ENCODE measurements at regions not wholly inside any gene's neighbourhood (a gene's known extent, or its start where the extent isn't known, plus 50 kb on each side); places are given as distances from the start of the nearest gene placed in this dataset.

GRCh38 chr21:31425138-31425537 is 81.1 kb upstream of the TIAM1 start:
- Histone ChIP-seq H3K79me2 (ENCODE audit: insufficient read depth, low read length) (no peaks in the 10 kb centered on the region), H3K4me1 (ENCODE audit: control insufficient read depth in 1 of 2, insufficient read depth in 2 of 2, low read length in 2 of 2) (no peaks in the 10 kb centered on the region), H3K27me3 (ENCODE audit: control insufficient read depth in 2 of 2, insufficient read depth in 2 of 2, low read length in 2 of 2) (no peaks in the 10 kb centered on the region), H2AFZ (ENCODE audit: insufficient read depth, low read depth, low read length, poor library complexity, severe bottlenecking) (no peak overlapping the region), H3K27ac (ENCODE audit: low read depth in 1 of 2, low read length in 2 of 2) (no peak overlapping the region), H4K20me1 (ENCODE audit: insufficient read depth, low read length) (no peaks in the 10 kb centered on the region), H3K9me3 (replicated peaks in 1 of 2; ENCODE audit: control insufficient read depth in 1 of 2, insufficient read depth in 1 of 2, low read length in 2 of 2) (peaks cover 0 to 4% of the 10 kb centered on the region in 2 donors), H3K4me3 (replicated peaks in 1 of 3; ENCODE audit: low read depth in 2 of 3, low read length in 3 of 3) (no peak overlapping the region), H3K36me3 (replicated peaks in 1 of 2; ENCODE audit: control insufficient read depth in 1 of 2, insufficient read depth in 2 of 2, low read length in 2 of 2) (no peaks in the 10 kb centered on the region), H3K9ac (ENCODE audit: insufficient read depth, low read length, poor library complexity, severe bottlenecking) (no peak overlapping the region), H3K4me2 (replicated peaks; ENCODE audit: extremely low read depth, low read length, poor library complexity, severe bottlenecking) (no peak overlapping the region)
- WGBS (ENCODE audit: insufficient coverage), result 100% methylated on average over 3 of the region's 5 CpGs
- Mint-ChIP-seq H3K27ac (no peak overlapping the region), H3K4me1 (peaks cover 5% of the 10 kb centered on the region), H3K9me3 (peaks cover 0 to 6% (median 0%) of the 10 kb centered on the region in 7 donors), H3K36me3 (no peaks in the 10 kb centered on the region), H3K4me3 (no peak overlapping the region), H3K27me3 (ENCODE audit: low read depth in 3 of 3) (peaks cover 0 to 6% (median 2%) of the 10 kb centered on the region in 3 donors)
- no peak for DNase-seq
- intact Hi-C loops (cut with micrococcal nuclease), result no loop called here
- TF ChIP-seq CTCF (IDR thresholded peaks at IDR 0.05), result no peak

- no peaks in the 10 kb centered on the region for H3K27me3 ChIP-seq (ENCODE audit: control insufficient read depth in 2 of 2, insufficient read depth in 2 of 2, low read length in 2 of 2)
Measured at GRCh38 chr21:31424058-31424457, 80.0 kb upstream of the TIAM1 start.

More at GRCh38 chr21:31424058-31424457, 80.0 kb upstream of the TIAM1 start:
- no peaks in the 10 kb centered on the region for H3K36me3 Mint-ChIP-seq
- intact Hi-C loops (cut with micrococcal nuclease), result no loop called here
- H3K4me3 Mint-ChIP-seq, result no peak overlapping the region
- Histone ChIP-seq H3K36me3 (replicated peaks in 1 of 2; ENCODE audit: control insufficient read depth in 1 of 2, insufficient read depth in 2 of 2, low read length in 2 of 2) (no peaks in the 10 kb centered on the region), H3K4me1 (ENCODE audit: control insufficient read depth in 1 of 2, insufficient read depth in 2 of 2, low read length in 2 of 2) (no peaks in the 10 kb centered on the region), H3K4me3 (replicated peaks in 1 of 3; ENCODE audit: low read depth in 2 of 3, low read length in 3 of 3) (no peak overlapping the region), H3K9me3 (replicated peaks in 1 of 2; ENCODE audit: control insufficient read depth in 1 of 2, insufficient read depth in 1 of 2, low read length in 2 of 2) (no peaks in the 10 kb centered on the region), H3K4me2 (replicated peaks; ENCODE audit: extremely low read depth, low read length, poor library complexity, severe bottlenecking) (no peak overlapping the region), H3K27ac (ENCODE audit: low read depth in 1 of 2, low read length in 2 of 2) (no peak overlapping the region), H3K79me2 (ENCODE audit: insufficient read depth, low read length) (no peaks in the 10 kb centered on the region), H2AFZ (ENCODE audit: insufficient read depth, low read depth, low read length, poor library complexity, severe bottlenecking) (peak overlapping the region; percentile 0), H3K9ac (ENCODE audit: insufficient read depth, low read length, poor library complexity, severe bottlenecking) (no peak overlapping the region), H4K20me1 (ENCODE audit: insufficient read depth, low read length) (no peaks in the 10 kb centered on the region)
- H3K27ac Mint-ChIP-seq, result no peak overlapping the region
- H3K27me3 Mint-ChIP-seq (ENCODE audit: low read depth in 3 of 3), result peaks cover 0 to 6% (median 2%) of the 10 kb centered on the region in 3 donors
- peaks cover 5% of the 10 kb centered on the region for H3K4me1 Mint-ChIP-seq
- peaks cover 0 to 6% (median 0%) of the 10 kb centered on the region in 7 donors for H3K9me3 Mint-ChIP-seq
- TF ChIP-seq CTCF (IDR thresholded peaks at IDR 0.05), result no peak
- no peak for DNase-seq
- WGBS (ENCODE audit: insufficient coverage), result no CpG with 5 or more reads among the region's 6 CpGs

Measured in CD14-positive monocyte (primary cell).